Daoy (cell line): ENCODE measurements at regions not wholly inside any gene's neighbourhood (a gene's known extent, or its start where the extent isn't known, plus 50 kb on each side); places are given as distances from the start of the nearest gene placed in this dataset.
A peak's percentile ranks its signal among the peaks of the same experiment; 100 is the strongest.

Experiments
- DNase-seq: peaks from one replicate; pipeline ENCODE4 v3.0.0-alpha.2; 2015; ENCODE audit warnings: low read depth

DNA sequence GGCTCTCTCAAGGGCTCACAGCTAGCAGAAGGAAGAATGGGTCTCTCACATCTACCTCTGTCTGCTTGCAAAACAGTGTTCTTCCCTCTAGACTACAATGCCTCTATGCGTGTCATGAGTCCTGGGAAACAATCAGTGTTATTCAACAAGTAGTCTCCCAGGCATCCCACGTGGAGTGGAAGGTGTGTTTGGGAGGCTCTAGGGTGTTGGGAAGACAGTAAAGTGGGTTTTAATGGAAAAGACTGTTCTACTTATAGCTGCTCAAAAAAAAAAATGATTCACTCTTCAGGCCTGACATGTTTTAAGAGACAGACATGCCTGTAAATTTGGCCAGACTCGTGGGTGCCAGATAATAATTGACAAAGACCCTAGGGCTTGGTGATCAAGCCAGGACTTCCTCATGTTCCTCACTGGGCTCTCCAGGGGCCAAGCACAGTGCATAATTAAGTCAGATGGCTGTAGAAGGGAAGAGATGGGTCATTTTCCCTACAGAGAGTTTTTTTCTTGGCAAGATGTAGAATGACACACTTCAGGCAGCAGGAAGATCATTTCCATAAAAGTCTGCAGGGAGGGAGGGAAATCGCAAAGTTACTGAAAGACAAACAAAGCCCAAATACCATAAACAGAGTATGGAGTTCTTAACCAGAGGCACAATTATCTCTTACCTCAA lies 246.4 kb downstream of the ACTL7B start:
- DNase-seq, result peak; percentile 61

DNA sequence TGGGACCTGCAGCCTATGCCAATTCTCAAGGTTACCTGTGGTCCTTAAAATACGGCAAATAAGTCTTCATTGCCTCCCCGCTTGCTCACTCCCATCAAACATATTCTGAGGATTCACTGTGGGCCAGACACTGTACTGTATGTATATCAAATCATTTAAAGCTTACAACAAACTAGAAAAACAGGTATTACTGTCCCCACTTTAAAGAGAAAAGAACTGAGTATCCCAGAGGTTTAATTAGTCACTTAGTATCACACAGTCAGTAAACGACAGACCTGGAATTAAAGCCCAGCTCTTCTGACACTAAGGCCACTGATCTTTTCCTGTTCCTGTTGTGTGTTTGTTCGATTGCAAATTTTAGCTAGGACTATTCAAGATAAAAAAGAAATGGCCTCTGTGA lies 248.2 kb downstream of the ACTL7B start:
- no peak for DNase-seq

DNA sequence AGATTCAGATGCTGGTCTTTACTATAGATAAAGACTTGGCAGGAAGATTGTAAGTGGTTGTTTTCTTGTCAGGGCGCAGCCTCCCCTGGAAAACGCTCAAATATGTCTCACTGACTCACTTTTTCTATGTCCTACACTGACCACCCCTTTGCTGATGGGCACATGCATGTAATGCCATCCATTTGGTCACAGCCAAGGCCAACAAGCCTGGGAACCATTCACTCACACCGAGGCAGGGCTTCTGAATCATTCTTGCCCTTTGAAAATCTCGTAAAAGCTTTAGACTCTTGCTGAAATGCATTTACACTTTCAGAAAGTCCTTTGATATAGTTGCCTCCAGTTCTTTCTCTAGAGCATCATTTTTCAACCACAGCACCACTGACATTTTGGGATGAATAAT lies 249.4 kb downstream of the ACTL7B start:
- no peak for DNase-seq

DNA sequence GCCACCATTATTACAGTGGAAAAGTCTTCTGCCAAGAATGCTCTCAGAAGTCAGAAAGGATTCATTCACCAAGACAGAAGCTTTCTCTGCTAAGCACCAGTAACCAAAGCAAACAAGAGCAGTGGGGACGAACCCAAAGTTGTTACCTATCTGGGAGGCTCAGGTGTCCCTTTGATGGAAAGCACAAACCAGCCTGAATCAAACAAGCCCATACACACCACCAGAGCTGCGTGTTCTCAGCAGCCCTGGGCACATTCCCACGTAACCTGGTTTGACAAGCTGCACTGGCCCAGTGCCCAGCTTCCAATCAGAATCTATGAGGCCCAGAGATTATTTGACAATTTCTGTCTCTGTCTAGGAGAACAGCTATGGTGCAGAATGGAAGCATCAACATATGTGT lies 252.6 kb downstream of the ACTL7B start:
- no peak for DNase-seq

DNA sequence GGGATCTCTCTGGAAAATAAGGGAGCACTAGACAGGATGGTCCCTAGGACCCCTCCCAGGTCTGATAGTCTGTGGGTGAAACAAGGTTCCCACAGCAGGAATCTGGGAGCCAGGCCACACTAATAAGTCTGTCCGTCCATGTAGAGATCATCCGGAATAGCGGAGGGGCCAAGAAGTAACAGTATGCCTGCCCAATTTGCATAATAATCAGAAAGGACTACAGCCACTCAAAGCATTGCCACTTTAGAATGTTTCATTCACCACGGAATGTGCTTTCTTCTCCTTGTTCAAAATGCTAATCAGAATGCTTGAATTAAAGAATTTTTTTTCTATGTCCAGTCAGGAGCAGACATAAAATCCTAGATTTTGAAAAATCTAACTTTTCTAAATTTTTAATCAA lies 254.9 kb downstream of the ACTL7B start:
- no peak for DNase-seq

DNA sequence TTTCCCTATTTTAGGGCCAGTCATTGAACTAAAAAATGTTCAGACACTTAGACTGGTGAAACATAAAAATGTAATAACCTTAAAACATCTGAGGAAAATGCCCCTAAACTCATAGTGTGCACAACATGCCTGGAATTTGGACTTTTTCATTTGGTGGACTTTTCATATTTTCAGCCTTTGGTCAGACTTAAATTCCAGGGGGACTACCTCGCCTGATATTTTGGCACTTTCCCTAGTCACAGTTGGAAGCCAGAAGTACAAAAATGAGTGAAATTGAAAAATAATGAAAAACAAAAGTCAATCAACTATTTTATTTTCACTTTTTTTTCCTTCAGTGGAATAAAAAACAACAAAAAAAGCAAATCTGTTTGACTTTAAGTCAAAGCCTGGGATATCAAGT lies 256.2 kb downstream of the ACTL7B start:
- DNase-seq, result no peak

DNA sequence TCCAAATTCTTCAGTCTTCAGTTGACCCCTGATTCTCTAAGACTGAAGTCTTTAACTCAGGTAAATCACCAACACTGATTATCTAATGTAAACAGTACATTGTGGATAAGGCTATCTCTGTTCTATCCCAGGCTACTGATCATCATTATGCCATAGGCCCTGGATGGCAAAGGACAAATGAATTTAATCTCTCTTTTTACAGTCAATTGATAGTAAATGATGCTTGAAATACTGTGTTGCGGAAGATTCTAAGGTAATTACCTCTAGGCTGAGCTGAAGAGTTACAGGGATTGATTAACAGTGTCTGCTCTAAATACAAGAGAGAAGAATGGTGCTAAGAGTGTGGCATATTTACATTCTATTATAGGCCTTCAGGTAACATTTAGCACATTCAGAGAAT lies 264.7 kb downstream of the ACTL7B start:
- no peak for DNase-seq

DNA sequence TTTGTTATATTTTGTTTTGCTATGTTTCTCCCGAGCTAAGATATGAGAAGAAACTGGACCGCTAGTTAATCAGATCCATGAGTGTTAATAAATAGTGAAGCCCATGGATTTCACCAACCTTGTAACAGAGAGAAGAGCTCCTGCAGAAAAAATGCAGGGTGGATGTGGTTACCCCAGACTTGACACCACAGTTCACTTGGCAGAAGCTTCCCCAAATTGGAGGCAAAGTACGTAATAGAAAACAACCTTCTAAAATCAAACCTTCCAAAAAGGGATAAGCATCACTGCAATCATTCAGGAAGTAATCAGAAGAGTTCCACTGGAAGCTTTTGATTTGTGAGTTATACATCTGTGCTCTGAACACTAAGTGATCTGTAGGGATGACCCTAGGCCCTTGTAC lies 267.5 kb downstream of the ACTL7B start:
- no peak for DNase-seq

DNA sequence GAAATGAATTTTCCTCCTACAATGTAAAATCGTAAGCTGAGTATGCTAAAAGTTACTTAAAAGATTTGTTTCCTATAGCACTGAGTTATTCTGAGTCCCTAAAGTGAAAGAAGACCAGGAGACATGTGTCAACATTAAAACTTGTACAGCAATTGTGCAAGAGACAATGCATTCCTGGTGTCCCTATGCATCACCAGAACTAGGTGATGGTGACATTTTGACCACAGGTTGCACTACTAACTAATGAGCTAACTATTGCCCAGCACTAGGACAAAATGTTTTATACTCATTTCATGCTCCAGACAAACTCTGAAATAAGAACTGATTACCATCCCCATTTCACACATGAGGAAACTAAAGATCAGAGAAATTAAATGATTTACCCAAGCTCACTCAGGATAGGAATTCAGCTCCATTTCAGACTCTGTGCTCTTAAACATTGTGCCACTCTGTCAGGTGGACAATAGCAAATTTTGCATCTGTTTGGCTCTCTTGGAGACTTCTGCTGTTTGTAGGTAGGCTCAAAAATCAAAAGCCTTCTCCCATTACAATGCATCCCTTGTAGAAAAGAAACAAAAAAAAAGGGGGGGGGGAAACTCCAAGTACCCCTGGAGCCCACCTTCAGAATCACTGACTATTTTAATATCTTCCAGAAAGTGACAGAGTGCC lies 269.2 kb downstream of the ACTL7B start:
- DNase-seq, result no peak

DNA sequence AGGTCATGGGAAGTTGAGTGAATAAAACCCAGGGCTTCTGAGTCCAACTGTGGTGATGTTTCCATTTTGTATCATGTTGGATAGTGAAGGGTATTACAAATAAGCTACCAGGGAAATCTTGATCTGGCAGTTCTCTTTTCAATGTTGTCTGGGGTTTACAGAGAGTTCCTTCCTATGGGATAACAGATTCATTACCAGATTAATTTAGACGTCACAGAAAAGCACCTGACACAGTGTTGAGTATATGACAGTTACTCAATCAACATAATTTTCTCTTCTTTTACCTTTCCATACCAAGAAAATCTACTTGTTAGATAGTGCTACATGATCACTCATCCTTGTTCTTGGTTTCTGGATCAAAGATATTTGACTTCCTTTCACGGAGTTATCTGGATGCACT lies 270.9 kb downstream of the ACTL7B start:
- DNase-seq, result no peak

DNA sequence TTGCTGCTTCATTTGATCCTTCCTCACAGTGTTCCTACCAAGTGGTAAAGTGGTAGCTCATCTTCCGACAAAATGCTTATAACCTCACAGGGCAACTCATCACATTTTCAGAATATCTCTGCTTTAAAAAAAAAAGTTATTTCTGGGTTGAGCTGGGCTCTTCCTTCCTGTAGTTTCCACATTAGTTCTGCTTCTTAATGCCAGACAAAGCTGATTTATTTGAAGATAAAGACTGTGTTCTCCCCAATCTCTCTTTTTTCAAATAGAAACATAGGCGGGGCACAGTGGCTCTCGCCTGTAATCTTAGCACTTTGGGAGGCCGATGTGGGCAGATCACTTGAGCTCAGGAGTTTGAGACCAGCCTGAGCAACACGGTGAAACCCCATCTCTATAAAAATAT lies 273.1 kb downstream of the ACTL7B start:
- DNase-seq, result no peak

DNA sequence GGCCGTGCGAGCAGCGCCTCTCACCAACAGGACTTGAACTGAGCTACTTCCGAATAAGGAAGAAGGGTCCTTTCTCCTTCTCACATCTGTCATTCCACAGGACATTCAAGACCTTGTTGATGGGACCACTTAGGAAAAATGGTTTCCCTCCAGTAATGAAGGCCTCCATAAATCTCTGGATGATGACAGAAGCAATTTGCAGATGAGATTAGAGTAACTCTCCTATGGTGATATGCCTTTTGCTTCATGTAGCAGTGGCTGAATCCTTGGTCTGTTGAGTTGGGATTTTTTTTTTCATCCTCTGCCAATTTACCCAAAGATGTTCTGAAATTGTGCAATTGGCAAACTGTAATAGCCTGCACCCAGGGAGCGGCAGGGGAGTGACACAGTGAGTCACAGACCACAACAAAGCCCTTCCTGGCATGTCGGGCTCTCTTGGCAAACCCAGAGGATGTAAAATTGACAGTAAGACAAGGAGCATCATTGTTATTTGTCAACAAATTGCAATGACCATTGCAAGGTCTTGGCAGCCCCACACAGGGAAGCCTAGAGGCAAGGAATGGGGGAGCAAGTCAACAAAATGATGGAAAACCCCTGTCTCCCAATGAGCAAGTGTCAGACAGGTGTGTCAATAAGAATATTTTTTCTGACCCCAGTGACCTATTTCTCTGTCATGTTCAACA lies 275.9 kb downstream of the ACTL7B start:
- DNase-seq, result peak; percentile 72

DNA sequence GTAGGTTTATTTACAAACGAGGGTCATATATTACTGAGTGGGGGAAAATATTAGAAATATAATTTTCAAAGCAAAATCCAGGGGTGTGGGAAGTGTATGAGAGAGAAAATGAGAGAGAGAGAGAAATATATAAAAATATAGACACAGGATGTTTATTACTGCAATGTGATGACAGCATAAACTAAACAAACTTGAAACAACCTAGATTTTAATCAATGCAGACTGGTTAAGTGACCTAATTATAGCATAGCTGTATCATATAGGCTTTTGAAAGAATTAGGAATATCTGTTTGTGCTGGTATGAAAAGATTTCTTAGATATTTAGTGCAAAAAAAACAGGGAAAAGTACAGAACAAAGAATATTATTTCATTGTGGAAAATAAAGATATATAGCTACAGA lies 280.5 kb downstream of the ACTL7B start:
- DNase-seq, result no peak

DNA sequence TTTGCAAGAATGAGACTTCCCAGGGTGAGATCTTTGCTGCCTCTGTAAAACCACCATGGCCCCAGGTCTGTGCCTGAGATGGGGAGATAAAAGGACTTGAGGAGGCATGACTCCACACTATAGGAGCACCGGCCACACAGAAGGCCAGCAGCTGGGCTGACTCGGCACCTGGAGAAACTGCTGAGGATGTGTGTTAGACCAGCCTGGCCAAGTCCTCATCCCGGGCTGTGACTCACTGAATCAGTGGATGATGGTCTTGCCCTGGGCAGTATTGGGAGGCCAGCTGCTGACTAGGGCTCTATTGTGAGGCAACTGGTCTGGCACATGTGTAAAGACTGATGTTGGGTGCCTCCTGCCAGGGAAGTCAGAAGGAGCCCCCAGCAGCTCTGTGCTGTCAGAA lies 286.2 kb downstream of the ACTL7B start:
- peak; percentile 63 for DNase-seq

DNA sequence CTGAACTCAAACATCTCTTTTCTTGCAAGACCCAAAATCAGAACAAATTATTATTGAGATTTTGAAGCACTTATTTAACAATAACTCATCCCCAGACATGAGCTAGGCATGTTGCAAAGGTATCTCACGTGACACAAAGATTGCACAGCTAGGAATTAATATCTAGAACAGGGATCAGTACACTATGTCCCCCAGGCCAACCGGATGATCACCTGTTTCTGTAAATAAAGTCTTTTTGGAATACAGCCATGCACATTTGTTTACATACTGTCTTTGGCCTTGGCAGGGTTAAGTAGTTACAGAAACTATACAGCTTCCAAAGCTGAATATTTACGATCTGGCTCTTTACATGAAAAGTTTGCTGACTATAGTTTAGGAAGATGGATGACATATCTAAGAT lies 287.7 kb downstream of the ACTL7B start:
- DNase-seq, result no peak

DNA sequence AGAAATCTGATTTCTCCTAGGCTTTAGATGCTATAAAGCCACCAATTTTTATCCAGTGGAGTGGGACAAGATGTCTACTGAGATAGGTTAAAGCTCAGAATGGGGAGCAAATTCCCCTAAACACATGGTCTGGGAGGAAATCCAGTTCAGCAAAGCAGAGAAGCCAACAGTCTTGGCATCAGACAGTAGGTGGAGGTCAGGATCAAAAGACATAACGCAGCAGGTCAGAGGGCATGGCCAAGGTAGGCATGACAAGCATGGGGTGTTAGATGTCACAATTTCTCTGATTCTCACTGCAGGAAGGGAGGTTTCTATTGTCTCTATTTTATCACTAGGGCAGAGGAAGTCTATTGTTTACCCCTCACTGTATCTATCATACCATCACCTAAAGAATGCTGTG lies 288.2 kb downstream of the ACTL7B start:
- DNase-seq, result no peak

DNA sequence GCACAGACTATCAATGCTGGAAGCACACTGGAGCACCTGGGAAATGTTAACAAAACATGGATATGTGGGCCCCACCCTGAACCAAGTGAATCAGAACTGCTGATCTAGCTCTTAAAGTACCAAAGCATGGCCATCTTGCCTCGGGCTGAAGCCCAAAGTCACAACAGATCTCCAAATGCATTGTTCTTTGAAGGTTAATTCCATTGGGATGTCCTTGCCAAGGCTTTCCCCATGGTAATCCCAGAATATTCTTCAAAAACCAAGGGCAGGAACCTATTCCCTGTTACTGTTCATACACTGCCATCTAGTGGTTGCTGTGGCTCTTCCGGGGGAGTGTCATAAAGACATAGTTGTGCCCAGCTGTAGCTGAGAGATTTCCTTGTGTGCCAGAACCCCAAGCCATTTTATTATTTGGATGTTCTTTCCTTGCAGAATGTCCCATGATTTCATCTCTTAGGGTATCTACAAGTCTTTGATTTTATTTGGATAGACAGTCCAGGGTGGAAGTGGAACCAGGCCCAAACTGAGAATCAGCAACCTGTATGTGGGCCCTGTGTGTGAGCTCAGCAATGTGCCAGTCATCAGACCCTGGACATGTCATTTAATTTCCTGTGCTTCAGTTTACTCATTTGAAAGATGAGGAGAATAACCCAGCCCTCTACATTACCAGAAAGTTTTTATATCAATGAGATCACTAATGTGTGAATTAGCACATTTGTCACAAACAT lies 290.0 kb downstream of the ACTL7B start:
- DNase-seq, result peak; percentile 86

DNA sequence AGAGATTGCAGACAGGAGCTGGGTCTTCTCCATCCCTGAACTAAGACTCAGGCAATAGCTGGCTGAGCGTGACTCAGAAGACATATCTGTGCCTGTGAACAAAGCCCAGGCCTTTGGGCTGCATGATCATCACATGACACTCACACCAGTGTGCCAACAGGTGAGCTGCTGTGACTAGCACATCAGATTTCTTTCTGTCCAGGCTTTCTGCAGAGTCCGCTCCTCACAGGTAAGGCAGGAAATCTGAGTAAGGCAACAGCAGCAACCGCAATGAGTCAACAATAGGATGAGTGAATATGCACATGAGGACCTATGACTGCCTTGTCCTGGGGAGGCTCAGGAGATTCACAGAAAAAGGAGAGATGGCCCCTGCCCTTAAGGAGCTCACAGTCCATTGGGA lies 293.6 kb downstream of the ACTL7B start:
- peak; percentile 34 for DNase-seq

DNA sequence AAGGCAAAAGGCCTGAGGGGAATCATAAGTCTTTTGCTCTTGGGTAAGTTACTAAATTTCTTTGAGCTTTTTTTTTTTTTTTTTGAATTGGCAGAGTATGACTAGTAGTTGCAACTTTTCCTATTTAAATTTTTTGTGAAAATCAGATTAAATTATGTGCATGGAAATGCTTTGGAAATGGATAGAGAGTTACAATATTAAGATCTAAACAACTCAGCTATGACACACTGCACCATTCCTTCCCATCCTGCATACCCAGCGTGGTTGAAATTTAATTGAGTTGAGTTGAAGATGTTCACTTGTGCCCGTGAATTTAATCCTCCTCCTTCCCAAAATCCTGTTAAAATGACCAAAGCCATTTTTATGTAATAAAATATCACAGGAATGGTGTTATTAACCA lies 296.4 kb downstream of the ACTL7B start:
- DNase-seq, result no peak

DNA sequence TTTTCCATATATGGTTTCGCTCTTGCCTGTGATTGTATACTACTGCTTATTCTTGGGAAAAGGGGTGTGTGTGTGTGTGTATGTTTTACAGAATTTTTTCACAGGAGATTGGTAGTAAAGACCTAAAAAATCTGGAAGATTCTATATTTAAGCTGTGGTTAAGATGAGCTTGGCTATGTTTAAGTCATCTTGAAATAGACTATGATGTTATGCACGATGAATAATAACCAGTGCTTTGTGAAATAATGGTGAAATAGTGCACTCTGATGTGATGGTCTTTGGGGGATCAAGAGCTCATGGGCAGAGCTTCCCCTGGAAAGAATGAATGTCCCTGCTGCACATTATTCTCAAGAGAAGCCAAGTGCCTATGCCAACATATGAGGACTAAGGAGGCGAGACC lies 301.0 kb downstream of the ACTL7B start:
- no peak for DNase-seq

DNA sequence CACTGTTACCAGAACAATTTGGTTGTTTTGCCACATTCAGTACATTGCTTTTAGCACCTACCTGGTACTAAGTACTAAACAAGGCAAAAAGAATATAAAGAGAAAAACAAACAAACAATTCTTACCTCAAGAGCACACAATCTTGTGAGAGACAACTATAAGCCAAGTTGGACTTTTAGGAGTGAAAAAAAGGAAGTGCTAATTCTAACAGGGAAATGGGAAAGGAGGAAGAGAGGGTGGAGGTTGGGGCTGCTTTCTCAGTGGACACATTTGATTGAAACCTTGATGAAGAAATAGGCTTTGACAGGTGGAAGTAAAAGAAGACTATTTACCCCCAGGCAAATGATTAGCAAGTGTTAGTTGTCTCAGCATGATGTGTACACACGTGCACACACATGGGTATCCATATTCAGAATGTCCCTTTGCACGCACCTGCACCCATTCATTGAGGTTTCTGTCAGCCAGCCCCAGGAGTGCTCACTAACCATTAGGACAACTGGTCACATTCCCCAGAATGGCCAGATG lies 302.6 kb downstream of the ACTL7B start:
- DNase-seq, result no peak

DNA sequence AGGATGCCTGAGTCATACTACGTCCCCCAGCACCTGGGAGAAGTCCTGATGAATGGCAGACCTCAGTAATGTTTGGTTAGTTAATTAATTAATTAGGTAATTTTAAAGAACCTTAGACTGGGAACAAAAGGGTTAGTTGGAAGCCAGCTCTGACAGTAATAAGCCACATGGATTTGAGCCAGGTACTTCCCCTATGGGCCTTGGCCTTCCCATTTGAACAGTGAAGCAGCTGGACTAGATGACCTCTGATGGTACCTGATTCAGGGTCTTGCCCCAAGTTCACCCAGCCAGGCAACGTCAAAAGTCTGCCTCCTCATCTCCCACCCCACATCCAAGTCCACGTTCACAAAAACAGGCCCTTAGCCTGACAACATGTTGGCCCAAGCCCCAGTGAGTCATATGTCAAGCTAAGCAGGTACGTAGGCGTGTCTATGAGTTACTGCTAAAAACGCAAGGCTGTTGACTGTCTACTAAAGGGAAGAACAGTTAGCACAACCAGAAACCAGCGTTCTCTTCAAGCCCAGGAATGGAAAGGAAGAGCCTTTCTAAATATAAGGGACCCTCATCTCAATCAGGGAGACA lies 303.2 kb downstream of the ACTL7B start:
- peak; percentile 82 for DNase-seq
